Karpas-422 (cell line): ENCODE measurements at regions not wholly inside any gene's neighbourhood (a gene's known extent, or its start where the extent isn't known, plus 50 kb on each side); places are given as distances from the start of the nearest gene placed in this dataset.

Source experiments
- DNase-seq: peaks from one replicate; pipeline ENCODE4 v3.0.0-alpha.2; 2015
- H2AFZ ChIP-seq: fragments of 200-600 bp; sonication (generic); 2 replicates; pipeline ENCODE4 v1.6.1; 2014; ENCODE audit warnings: antibody characterized with exemption, low read length, mixed read lengths
- H3K27ac ChIP-seq: fragments of 200-600 bp; sonication (generic); 2 replicates; pipeline ENCODE4 v1.5.1; 2014; ENCODE audit warnings: mild to moderate bottlenecking, low read length, moderate library complexity
- H3K27me3 ChIP-seq: fragments of 200-600 bp; sonication (generic); 2 replicates; pipeline ENCODE4 v1.6.1; 2014; ENCODE audit warnings: low read length, mixed read lengths
- H3K36me3 ChIP-seq: fragments of 200-600 bp; sonication (generic); 2 replicates; pipeline ENCODE4 v1.6.1; 2014; ENCODE audit warnings: low read length, mixed read lengths; ENCODE audit not compliant: insufficient read depth
- H3K4me1 ChIP-seq: fragments of 200-600 bp; sonication (generic); 2 replicates; pipeline ENCODE4 v1.6.1; 2014; ENCODE audit warnings: mild to moderate bottlenecking, low read length, mixed read lengths
- H3K4me2 ChIP-seq: fragments of 200-600 bp; sonication (generic); 2 replicates; pipeline ENCODE4 v1.6.1; 2014; ENCODE audit warnings: low read length, low read depth, mild to moderate bottlenecking; ENCODE audit not compliant: poor library complexity, severe bottlenecking
- H3K4me3 ChIP-seq: fragments of 200-600 bp; sonication (generic); 2 replicates; pipeline ENCODE4 v1.5.1; 2014; ENCODE audit warnings: mild to moderate bottlenecking, antibody characterized with exemption, low read length, mixed read lengths
- H3K79me2 ChIP-seq: fragments of 200-600 bp; sonication (generic); 2 replicates; pipeline ENCODE4 v1.6.1; 2014; ENCODE audit warnings: mild to moderate bottlenecking, low read length, mixed read lengths
- H3K9ac ChIP-seq: fragments of 200-600 bp; sonication (generic); 2 replicates; pipeline ENCODE4 v1.6.0; 2014; ENCODE audit warnings: low read length
- H3K9me2 ChIP-seq: fragments of 200-600 bp; sonication (generic), shearing (Covaris generic); replicated peaks from 2 replicates; pipeline ENCODE4 v1.6.0; 2014; ENCODE audit warnings: mild to moderate bottlenecking, low read length, moderate library complexity; ENCODE audit not compliant: insufficient read depth
- H3K9me3 ChIP-seq: fragments of 300-700, 200-600 bp; sonication (generic); 2 replicates; pipeline ENCODE4 v1.6.1; 2014; ENCODE audit warnings: low read length, mixed read lengths
- H4K20me1 ChIP-seq: fragments of 200-600 bp; sonication (generic); 2 replicates; pipeline ENCODE4 v1.6.1; 2014; ENCODE audit warnings: mild to moderate bottlenecking, antibody characterized with exemption, low read length, low read depth; ENCODE audit not compliant: insufficient read depth

DNA sequence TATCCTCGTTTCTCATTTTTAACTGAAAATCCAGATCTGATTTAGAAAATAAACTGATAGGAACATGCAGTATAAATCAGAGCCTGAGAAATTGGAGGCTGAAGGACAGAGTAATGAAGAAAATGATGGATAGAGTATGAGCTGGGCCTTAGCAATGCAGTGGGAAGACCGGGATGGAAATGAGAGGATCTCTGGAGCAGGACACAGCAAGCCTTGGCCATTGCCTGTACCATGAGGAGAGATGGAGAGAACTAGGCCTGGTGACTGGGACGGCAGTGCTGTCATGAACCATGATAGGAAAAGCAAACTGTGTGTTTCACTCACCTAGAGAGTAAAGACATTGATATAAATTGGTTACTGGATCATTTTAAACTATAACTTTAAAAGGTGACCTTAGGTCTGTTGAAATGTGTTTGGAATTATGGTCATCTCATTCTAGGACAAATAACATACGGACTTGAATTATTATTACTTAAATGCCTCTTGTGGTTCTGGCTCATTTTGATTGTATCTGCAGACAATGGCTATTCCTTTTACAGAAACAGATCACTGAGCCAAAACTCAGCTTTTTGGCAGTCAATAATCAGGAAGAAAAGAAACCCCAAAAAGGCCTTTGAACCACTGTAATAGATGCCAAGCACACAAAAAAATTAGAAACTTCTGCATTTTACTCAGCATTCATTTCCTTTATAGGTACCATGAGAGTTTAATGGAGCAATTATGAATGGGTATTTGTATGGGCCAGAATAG is 251.9 kb upstream of the PRKD1 start:
- Histone ChIP-seq H3K4me2 (no peak overlapping the region), H3K9me3 (peaks cover 12% of the 10 kb centered on the region; the same call in 1 of the 2 replicates), H3K27me3 (no peaks in the 10 kb centered on the region), H4K20me1 (no peaks in the 10 kb centered on the region), H3K9me2 (no peaks in the 10 kb centered on the region), H3K4me3 (no peak overlapping the region), H3K36me3 (no peaks in the 10 kb centered on the region), H3K4me1 (no peaks in the 10 kb centered on the region), H2AFZ (no peak overlapping the region), H3K27ac (no peak overlapping the region), H3K9ac (no peak overlapping the region), H3K79me2 (no peaks in the 10 kb centered on the region)
- DNase-seq: no peak

DNA sequence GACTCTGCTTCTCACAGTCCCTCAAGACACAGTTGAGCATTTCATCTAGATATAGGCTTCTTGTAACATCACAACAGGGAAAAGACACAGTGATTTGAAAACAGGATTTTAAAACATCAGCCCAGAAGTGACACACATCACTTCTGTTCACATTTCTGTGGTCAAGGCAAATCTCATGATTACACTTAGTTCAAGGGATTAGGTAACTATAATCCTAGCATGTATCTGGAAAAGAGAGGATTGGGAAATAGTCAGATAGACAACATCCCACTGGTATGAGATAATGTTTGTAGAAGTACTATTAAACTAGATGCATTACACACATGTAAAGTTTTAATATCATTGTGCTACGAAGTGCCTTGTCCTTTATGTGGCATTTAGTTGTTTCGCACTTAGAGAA is 252.6 kb upstream of the PRKD1 start:
- no peaks in the 10 kb centered on the region for H3K79me2 ChIP-seq
- no peaks in the 10 kb centered on the region for H3K9me2 ChIP-seq
- H3K4me3 ChIP-seq: no peak overlapping the region
- no peaks in the 10 kb centered on the region for H3K36me3 ChIP-seq
- no peak overlapping the region for H3K9ac ChIP-seq
- no peak overlapping the region for H2AFZ ChIP-seq
- H3K27me3 ChIP-seq: no peaks in the 10 kb centered on the region
- no peak overlapping the region for H3K27ac ChIP-seq
- no peaks in the 10 kb centered on the region for H3K4me1 ChIP-seq
- no peaks in the 10 kb centered on the region for H4K20me1 ChIP-seq
- H3K9me3 ChIP-seq: peaks cover 12% of the 10 kb centered on the region; the same call in 1 of the 2 replicates
- DNase-seq: no peak
- no peak overlapping the region for H3K4me2 ChIP-seq

DNA sequence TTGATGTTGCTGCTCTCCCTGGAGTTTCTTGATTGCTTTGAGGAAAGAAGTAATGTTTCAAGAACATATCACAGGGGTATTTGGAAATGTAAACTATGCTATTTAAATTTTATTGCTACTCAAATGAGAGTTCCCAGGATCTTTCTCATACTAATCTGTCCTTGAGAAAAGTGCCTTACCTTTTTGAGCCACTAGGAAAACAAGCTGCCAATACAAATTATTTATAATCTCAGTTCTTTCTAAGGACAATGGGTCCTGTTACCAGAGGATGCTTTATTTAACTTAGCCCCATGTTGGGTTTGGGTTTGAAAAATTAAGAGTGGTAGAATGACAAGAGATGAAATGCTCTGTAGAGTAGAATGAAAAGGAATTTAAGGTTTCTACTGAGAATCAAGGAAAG is 258.2 kb upstream of the PRKD1 start:
- Histone ChIP-seq H3K9ac (no peak overlapping the region), H4K20me1 (no peaks in the 10 kb centered on the region), H3K27me3 (no peaks in the 10 kb centered on the region), H2AFZ (no peak overlapping the region), H3K9me2 (peaks cover 3% of the 10 kb centered on the region; the same call in 1 of the 2 replicates), H3K4me3 (no peak overlapping the region), H3K9me3 (peaks cover 16% of the 10 kb centered on the region; the same call in 1 of the 2 replicates), H3K79me2 (no peaks in the 10 kb centered on the region), H3K27ac (no peak overlapping the region), H3K36me3 (no peaks in the 10 kb centered on the region), H3K4me1 (no peaks in the 10 kb centered on the region), H3K4me2 (no peak overlapping the region)
- no peak for DNase-seq

GRCh38 chr14:30191639-30192279 is 264.1 kb upstream of the PRKD1 start:
- Histone ChIP-seq H3K4me1 (no peaks in the 10 kb centered on the region), H3K4me3 (no peak overlapping the region), H3K36me3 (no peaks in the 10 kb centered on the region), H3K9ac (no peak overlapping the region), H4K20me1 (no peaks in the 10 kb centered on the region), H3K27ac (no peak overlapping the region), H3K9me2 (peaks cover 5% of the 10 kb centered on the region; the same call in 1 of the 2 replicates), H3K9me3 (peaks cover 3% of the 10 kb centered on the region), H2AFZ (no peak overlapping the region), H3K79me2 (no peaks in the 10 kb centered on the region), H3K27me3 (no peaks in the 10 kb centered on the region), H3K4me2 (no peak overlapping the region)
- no peak for DNase-seq

DNA sequence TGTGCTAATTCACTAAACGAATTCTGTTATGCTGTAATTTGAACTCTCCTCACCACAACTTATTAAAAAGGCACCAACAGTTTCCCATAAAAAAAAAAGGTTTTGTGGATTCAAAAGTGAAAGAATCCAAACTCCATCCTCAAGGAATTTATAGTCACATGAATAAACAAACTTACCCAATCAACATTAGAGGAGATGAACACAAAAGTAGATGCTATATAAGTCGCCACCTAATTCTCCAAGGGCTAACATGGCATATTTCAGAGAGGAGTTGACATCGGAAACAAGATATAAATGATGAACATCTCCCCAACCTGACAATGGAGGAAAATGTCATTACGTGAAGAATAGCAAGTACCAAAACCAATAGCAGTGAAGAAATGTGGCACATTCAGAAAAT is 265.5 kb upstream of the PRKD1 start:
- Histone ChIP-seq H3K4me2 (no peak overlapping the region), H3K27ac (no peak overlapping the region), H3K9me3 (peaks cover 5% of the 10 kb centered on the region; the same call in 1 of the 2 replicates), H3K36me3 (no peaks in the 10 kb centered on the region), H2AFZ (no peak overlapping the region), H3K9ac (no peak overlapping the region), H3K79me2 (no peaks in the 10 kb centered on the region), H3K4me3 (no peak overlapping the region), H4K20me1 (no peaks in the 10 kb centered on the region), H3K9me2 (peaks cover 5% of the 10 kb centered on the region; the same call in 1 of the 2 replicates), H3K4me1 (no peaks in the 10 kb centered on the region), H3K27me3 (no peaks in the 10 kb centered on the region)
- no peak for DNase-seq

- Histone ChIP-seq H4K20me1 (no peaks in the 10 kb centered on the region), H3K4me1 (no peaks in the 10 kb centered on the region), H3K36me3 (no peaks in the 10 kb centered on the region), H3K27ac (no peak overlapping the region), H3K79me2 (no peaks in the 10 kb centered on the region), H3K9me3 (peaks cover 5% of the 10 kb centered on the region; the same call in 1 of the 2 replicates), H3K9me2 (peaks cover 5% of the 10 kb centered on the region; the same call in 1 of the 2 replicates), H3K27me3 (no peaks in the 10 kb centered on the region), H3K4me3 (no peak overlapping the region), H3K4me2 (no peak overlapping the region), H2AFZ (no peak overlapping the region), H3K9ac (no peak overlapping the region)
- DNase-seq: no peak
These were observed 266.3 kb upstream of the PRKD1 start for GRCh38 chr14:30193845-30194501.

GRCh38 chr14:30194741-30195148 is 267.1 kb upstream of the PRKD1 start:
- H4K20me1 ChIP-seq: no peaks in the 10 kb centered on the region
- no peaks in the 10 kb centered on the region for H3K4me1 ChIP-seq
- no peak overlapping the region for H3K4me2 ChIP-seq
- peaks cover 5% of the 10 kb centered on the region; the same call in 1 of the 2 replicates for H3K9me2 ChIP-seq
- no peak overlapping the region for H3K9ac ChIP-seq
- no peaks in the 10 kb centered on the region for H3K79me2 ChIP-seq
- no peaks in the 10 kb centered on the region for H3K36me3 ChIP-seq
- H2AFZ ChIP-seq: no peak overlapping the region
- no peaks in the 10 kb centered on the region for H3K27me3 ChIP-seq
- H3K9me3 ChIP-seq: peaks cover 5% of the 10 kb centered on the region; the same call in 1 of the 2 replicates
- no peak overlapping the region for H3K4me3 ChIP-seq
- no peak overlapping the region for H3K27ac ChIP-seq
- no peak for DNase-seq

DNA sequence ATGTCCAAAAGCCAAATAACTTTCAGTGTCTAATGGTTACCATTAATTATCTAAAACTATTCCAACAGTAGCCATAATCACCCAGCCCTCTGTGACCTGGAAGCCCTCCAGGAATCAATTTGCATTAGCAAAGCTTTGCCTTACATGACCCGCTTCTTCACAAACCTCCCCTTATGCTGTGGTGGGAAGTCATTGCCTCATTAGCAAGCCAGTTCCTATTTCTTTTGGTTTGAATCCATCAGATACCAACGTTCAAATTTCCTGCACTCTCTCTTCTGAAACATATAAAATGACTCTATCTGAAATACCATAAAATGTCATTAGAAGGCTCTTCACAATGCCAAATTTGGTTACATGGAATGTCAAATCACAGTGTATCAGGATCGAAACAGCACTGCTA is 268.3 kb upstream of the PRKD1 start:
- no peak for DNase-seq
- H3K4me3 ChIP-seq: no peak overlapping the region
- no peaks in the 10 kb centered on the region for H3K4me1 ChIP-seq

More for the DNA sequence above, 268.3 kb upstream of the PRKD1 start:
- Histone ChIP-seq H3K79me2 (no peaks in the 10 kb centered on the region), H3K9me2 (peaks cover 5% of the 10 kb centered on the region; the same call in 1 of the 2 replicates), H2AFZ (no peak overlapping the region), H3K27ac (no peak overlapping the region), H3K27me3 (no peaks in the 10 kb centered on the region), H3K36me3 (no peaks in the 10 kb centered on the region), H3K9me3 (peaks cover 8% of the 10 kb centered on the region), H4K20me1 (no peaks in the 10 kb centered on the region), H3K9ac (no peak overlapping the region), H3K4me2 (no peak overlapping the region)
